ENCODE measurements at regions not wholly inside any gene's neighbourhood (a gene's known extent, or its start where the extent isn't known, plus 50 kb on each side); places are given as distances from the start of the nearest gene placed in this dataset.

- no peak overlapping the region for H3K4ac ChIP-seq (replicated peaks; ENCODE audit: insufficient read length, low read depth, low read length)
- H2BK120ac ChIP-seq (replicated peaks; ENCODE audit: low read depth, low read length) = no peak overlapping the region
- no peak overlapping the region for H3K4me2 ChIP-seq (ENCODE audit: insufficient read depth in 1 of 2, low read depth in 2 of 2, low read length in 2 of 2)
- H2AFZ ChIP-seq (ENCODE audit: low read length) = no peak overlapping the region
- H3K9me3 ChIP-seq (ENCODE audit: insufficient read depth in 2 of 2, low read depth in 1 of 2, low read length in 1 of 2) = no peaks in the 10 kb centered on the region
- no peak overlapping the region for H4K5ac ChIP-seq (ENCODE audit: insufficient read length, low read depth, low read length)
- H3K23ac ChIP-seq (ENCODE audit: insufficient read length) = no peak overlapping the region
- no peak overlapping the region for H3K56ac ChIP-seq (replicated peaks; ENCODE audit: insufficient read length, low read depth, low read length)
- H4K20me1 ChIP-seq (replicated peaks in 1 of 2; ENCODE audit: control insufficient read depth in 1 of 2, insufficient read depth in 2 of 2, low read length in 2 of 2) = no peaks in the 10 kb centered on the region
- FAIRE-seq (no peak), DNase-seq (ENCODE audit: low read depth in 1 of 2, low spot score in 2 of 2) (no peak)
- H3K79me2 ChIP-seq (ENCODE audit: control insufficient read depth in 1 of 2, insufficient read depth in 2 of 2, low read length in 2 of 2) = no peaks in the 10 kb centered on the region
- no peaks in the 10 kb centered on the region for H3K23me2 ChIP-seq (ENCODE audit: low read depth, low read length)
- H4K91ac ChIP-seq (replicated peaks; ENCODE audit: insufficient read length, low read length) = no peak overlapping the region
- no peaks in the 10 kb centered on the region for H3K27me3 ChIP-seq (replicated peaks in 1 of 4; ENCODE audit: control insufficient read depth in 3 of 4, extremely low read depth in 1 of 4, insufficient read depth in 3 of 4, low read length in 3 of 4)
- H2BK15ac ChIP-seq (ENCODE audit: low read length) = no peak overlapping the region
- ChIA-PET POLR2A (ENCODE audit: partially characterized antibody) (no interaction called here), CTCF (ENCODE audit: partially characterized antibody) (no interaction called here)
- H3K79me1 ChIP-seq (ENCODE audit: low read depth, low read length) = no peaks in the 10 kb centered on the region
- H3K9ac ChIP-seq (replicated peaks in 1 of 4; ENCODE audit: extremely low read depth in 1 of 4, low read depth in 3 of 4, low read length in 3 of 4) = no peak overlapping the region
- H3K27ac ChIP-seq (ENCODE audit: low read depth, low read length) = no peak overlapping the region
- no peak overlapping the region for H2BK12ac ChIP-seq (ENCODE audit: low read depth, low read length)
- H3K14ac ChIP-seq (ENCODE audit: insufficient read length) = no peak overlapping the region
- H2AK5ac ChIP-seq (ENCODE audit: low read depth, low read length) = no peak overlapping the region
- no peak overlapping the region for H3K18ac ChIP-seq (ENCODE audit: extremely low read depth, low read length)
- H2BK20ac ChIP-seq (ENCODE audit: low read length) = no peak overlapping the region
- H3K36me3 ChIP-seq (ENCODE audit: control insufficient read depth in 2 of 4, insufficient read depth in 4 of 4, low read length in 3 of 4) = no peaks in the 10 kb centered on the region
- no peaks in the 10 kb centered on the region for H3K4me1 ChIP-seq (replicated peaks in 1 of 4; ENCODE audit: control insufficient read depth in 3 of 4, insufficient read depth in 4 of 4, low read length in 3 of 4)
- no peak overlapping the region for H3K4me3 ChIP-seq (ENCODE audit: extremely low read depth in 1 of 4, insufficient read depth in 2 of 4, low read depth in 3 of 4, low read length in 4 of 4)
- H4K8ac ChIP-seq (ENCODE audit: extremely low read depth, insufficient read depth, low read length) = no peak overlapping the region
- H2BK5ac ChIP-seq (ENCODE audit: low read depth, low read length) = no peak overlapping the region
- TF ChIP-seq RAD21 (IDR thresholded peaks at IDR 0.05 in 1 of 2, conservative IDR thresholded peaks at IDR 0.05 in 1 of 2; ENCODE audit: low read depth in 2 of 2, low read length in 2 of 2) (no peak), SIX5 (IDR thresholded peaks at IDR 0.05; ENCODE audit: low read depth, low read length) (no peak), TCF12 (IDR thresholded peaks at IDR 0.05; ENCODE audit: low read depth, low read length) (no peak), CREB1 (IDR thresholded peaks at IDR 0.05) (no peak), CHD2 (IDR thresholded peaks at IDR 0.05; ENCODE audit: low read length) (no peak), RXRA (IDR thresholded peaks at IDR 0.05; ENCODE audit: insufficient read depth, low read depth, low read length) (no peak), JUND (IDR thresholded peaks at IDR 0.05; ENCODE audit: low read length) (no peak), SUZ12 (IDR thresholded peaks at IDR 0.05; ENCODE audit: low read length) (no peak), NRF1 (IDR thresholded peaks at IDR 0.05; ENCODE audit: low read depth, low read length) (no peak), CHD1 (IDR thresholded peaks at IDR 0.05; ENCODE audit: low read depth, low read length) (no peak), GABPA (IDR thresholded peaks at IDR 0.05; ENCODE audit: borderline replicate concordance, insufficient read depth, low read length) (no peak), KDM4A (IDR thresholded peaks at IDR 0.05; ENCODE audit: low read depth, low read length, severe bottlenecking) (no peak), ASH2L (IDR thresholded peaks at IDR 0.05; ENCODE audit: low read length) (no peak)
- 95% methylated on average over 2 of the region's 2 CpGs; no CpG with 5 or more reads in 1 of the 2 experiments for WGBS, 2 experiments (ENCODE audit: extremely low coverage in 1 of 2, insufficient coverage in 1 of 2, insufficient read length in 1 of 2, insufficient replicate concordance in 2 of 2, low coverage in 1 of 2, low lambda C conversion rate in 2 of 2, missing lambda C conversion rate in 1 of 2)
Observed at GRCh38 chr12:127909041-127909440, 357.9 kb upstream of the TMEM132C start.
